GM21447 (cell line): ENCODE measurements at regions not wholly inside any gene's neighbourhood (a gene's known extent, or its start where the extent isn't known, plus 50 kb on each side); places are given as distances from the start of the nearest gene placed in this dataset.

Experiments
- ATAC-seq: cut with Tn5 transposase; IDR thresholded peaks from one replicate; pipeline ENCODE4 v1.9.1; 2021; ENCODE audit not compliant: unreplicated experiment

- no peak for ATAC-seq
Observed at GRCh38 chr2:45216118-45216517, 206.9 kb upstream of the SIX2 start.

GRCh38 chr2:45214550-45214949, 205.3 kb upstream of the SIX2 start:
- no peak for ATAC-seq

GRCh38 chr2:45212953-45213635, 203.8 kb upstream of the SIX2 start:
- no peak for ATAC-seq

DNA sequence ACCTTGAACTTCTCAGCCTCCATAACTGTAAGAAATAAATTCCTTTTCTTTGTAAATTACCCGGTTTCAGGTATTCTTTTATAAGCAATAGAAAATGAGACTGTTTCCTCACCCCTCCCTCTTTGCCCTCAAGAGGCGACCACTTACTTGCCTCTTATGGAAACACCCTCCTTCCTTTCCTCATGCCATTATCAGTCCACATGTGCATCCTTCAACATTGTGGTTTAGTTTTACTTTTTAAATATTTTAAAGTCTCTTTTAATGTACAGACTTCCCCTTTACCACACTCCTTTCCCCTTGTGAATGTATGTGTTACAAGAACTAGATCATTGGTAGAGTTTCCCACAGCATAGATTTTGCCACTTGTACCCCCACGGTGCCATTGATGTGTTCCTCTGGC, 202.4 kb upstream of the SIX2 start:
- ATAC-seq: no peak

DNA sequence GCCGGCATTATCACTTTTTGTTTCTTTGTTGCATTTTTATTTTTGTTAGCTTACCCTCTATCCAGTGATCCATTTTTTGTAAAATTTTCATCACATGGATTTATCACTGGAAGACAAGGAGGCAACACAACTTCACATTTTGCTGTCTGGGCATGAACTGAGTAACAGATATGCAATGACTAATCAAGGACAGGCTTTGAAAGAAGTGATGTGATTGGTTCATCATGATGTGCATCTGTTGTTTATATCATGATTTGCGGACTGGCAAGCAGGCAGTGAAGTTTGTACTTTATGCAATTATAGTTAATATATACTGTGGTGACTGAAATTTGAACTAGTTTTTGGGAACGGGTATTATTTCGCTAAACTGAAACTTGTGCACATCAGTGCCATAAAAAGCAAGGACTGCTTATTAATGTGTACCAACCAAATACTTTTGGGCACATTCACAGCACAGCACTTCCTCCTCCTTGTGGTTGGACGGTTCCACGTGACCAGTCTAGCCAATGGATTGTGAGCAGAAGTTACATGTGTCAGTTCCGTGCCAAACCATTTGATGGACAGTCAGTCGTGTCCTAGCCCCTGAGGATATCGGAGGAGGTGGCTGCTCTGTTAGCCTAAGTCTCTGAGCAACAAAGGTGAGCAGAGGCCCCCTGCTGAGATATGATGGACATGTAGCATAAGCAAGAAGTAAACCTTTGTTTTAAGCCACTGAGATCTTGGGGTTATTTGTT, 201.4 kb upstream of the SIX2 start:
- no peak for ATAC-seq

GRCh38 chr2:45209875-45210274, 200.6 kb upstream of the SIX2 start:
- ATAC-seq: no peak

DNA sequence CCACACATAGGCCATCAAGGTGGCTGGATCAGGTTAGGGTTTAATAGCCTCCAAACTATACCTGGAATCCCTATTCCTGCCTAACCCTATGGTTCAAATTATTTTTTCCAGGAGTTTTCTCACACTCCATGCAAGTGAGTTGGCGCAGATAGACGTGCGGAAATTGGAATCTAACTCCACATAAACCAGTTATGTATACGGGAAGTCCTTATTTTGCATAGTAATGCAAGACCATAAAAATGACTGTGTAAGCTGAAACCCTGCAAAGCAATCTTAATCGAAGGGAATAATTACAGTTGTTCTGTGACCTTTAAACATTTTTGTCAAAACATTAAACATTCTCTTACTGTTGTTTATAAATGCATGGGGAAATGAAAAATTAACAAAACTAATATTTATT, 200.1 kb upstream of the SIX2 start:
- ATAC-seq: no peak

DNA sequence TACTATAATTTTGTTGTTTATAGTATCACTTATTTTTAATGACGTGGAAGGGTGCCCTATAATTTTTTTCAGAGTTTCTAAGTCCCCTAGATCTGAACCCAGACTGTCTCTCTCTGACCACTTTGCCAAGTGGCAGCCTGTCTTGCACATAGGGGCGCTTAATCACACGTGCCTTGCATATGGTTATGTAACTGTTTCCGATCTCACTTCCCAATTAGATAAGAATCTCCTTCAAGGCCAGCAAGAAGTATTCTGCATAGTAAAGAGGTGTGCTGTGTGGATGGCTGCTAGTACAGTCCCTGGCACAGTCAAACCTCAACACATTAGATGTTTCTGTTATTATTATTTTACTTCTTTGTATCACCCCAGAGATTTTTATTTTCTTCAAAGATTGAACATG, 197.8 kb upstream of the SIX2 start:
- ATAC-seq: no peak

DNA sequence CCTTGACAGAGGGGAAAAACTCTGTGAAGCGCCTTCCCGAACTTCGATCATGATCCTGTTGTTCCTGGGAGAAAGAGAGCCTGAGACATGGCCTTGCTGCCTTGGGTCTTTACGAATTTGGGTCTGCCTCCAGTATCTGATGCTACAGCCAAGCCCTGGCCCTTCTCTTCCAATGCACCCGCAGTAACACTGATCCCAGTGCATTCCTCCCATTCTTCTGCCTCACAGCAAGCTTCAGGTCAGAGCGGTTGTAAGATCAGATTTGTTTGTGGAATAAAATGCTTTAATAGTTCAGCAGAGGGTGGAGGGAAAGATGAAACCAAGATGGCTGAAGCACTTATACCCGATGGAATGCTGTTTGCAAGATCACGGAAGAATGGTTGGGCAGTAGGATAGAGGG, 196.7 kb upstream of the SIX2 start:
- ATAC-seq: no peak

DNA sequence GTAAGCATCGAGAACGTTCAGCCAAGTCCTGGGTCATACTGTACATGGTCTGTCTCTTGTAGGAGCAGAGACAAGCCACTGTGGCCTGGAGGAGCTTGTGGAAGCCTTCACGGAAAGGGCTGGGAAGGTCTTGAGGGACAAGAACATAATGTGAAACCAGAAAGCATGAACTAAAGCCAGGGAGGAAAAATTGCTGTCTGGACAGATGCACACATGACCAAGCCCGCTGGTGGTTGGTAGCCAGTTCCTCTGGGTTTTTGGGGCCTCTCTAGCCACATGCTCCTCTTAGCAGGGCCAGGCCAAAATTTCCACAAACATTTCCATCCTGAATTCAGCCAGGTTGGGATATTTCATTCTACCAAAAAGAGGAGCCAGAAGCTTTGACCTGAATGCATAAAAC, 196.2 kb upstream of the SIX2 start:
- ATAC-seq: no peak

- no peak for ATAC-seq
Observed at GRCh38 chr2:45203400-45203799, 194.1 kb upstream of the SIX2 start.

DNA sequence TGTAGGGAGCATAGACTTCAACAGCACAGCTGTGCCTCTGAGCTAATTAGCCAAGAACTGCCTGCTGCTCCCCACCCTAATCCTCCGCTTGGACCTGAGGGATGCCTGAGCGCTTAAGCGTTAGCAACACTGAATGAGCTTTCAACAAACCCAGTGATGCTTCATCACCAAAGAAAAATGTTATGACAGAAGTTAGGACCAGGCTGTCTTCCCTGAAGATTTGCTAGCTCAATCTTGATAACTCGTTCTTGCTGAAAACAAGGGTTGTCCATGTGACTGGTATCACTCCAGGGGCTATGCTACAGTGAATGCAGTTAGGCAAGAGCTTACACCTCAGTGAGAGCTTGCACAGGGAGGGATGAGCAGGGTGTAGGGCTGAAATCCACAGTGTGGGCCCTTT, 190.7 kb upstream of the SIX2 start:
- ATAC-seq: no peak

GRCh38 chr2:45195916-45196315, 186.7 kb upstream of the SIX2 start:
- no peak for ATAC-seq

DNA sequence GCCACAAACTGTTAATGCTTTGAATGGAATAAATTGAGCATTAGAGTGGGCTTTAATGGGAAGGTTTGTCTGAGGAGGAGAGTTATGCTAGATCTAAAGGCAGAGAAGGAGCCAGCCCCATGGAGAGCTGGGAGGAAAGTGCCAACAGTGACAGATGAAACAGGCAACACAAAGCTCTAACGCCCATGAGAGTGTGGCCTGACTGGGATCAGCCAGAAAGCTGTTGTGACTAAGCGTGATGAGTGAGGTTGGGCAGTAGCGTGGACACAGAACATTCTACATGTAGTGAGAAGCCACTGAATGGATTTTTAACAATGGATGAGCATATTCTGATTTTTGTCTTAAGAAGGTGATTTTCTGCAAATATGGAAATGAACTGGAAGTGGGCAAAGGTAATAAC, 185.3 kb upstream of the SIX2 start:
- ATAC-seq: no peak

- no peak for ATAC-seq
Observed at GRCh38 chr2:45193581-45193980, 184.3 kb upstream of the SIX2 start.

DNA sequence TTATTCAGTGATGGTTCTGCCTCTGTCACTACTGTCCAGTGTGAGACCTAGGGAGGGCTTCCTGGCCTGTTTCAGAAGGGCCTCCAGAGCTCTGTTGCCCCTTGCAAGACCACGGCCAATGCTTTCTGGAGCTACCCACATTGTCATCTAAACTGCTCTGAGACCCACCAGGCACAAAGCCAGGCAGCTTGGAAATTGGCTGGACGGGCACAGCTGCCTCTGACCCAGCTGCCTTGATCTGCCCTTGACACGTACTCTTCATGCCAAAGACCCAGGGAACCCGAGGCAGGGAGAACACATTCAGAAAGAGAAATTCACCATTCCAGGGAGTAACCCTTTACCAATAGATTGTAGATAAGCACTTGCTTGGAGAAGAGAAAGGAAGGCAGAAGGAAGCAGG, 183.7 kb upstream of the SIX2 start:
- no peak for ATAC-seq

GRCh38 chr2:45192481-45192880, 183.2 kb upstream of the SIX2 start:
- no peak for ATAC-seq

GRCh38 chr2:45191976-45192375, 182.7 kb upstream of the SIX2 start:
- ATAC-seq: no peak

DNA sequence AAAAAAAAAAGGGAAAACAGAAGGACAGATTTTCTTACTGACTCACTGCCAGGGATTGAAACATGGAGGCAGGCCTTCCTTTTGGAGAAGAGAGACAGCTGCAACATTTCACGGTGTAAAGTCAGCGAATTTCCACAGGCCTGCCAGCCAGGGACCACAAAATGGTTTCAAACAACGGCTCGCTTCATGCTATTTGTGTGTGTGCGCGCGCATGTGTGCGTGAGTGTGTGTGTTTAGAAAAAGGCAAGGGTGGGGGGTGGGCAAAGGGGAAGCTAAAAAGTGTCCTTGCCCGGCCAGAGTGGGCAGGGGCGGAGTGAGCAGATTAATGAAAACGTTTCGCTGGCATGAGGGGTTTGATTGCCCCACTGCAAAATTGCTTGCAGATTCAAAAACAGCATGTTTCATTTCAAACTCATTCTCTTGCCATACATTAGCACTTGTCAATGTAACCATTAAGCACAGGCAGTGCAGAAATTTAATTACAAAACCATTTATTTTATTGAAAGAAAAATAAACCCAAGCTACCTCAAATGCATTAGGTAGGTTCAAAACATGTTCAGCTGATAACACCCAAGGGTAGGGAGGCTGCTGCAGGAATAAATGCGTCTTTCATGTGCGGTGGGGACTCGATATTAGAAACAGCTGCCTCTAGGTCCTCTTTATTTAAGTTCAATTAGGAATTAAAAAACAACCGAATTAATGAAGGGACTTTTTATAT, 182.1 kb upstream of the SIX2 start:
- ATAC-seq: no peak

- no peak for ATAC-seq
Observed at GRCh38 chr2:45190481-45190942, 181.3 kb upstream of the SIX2 start.

DNA sequence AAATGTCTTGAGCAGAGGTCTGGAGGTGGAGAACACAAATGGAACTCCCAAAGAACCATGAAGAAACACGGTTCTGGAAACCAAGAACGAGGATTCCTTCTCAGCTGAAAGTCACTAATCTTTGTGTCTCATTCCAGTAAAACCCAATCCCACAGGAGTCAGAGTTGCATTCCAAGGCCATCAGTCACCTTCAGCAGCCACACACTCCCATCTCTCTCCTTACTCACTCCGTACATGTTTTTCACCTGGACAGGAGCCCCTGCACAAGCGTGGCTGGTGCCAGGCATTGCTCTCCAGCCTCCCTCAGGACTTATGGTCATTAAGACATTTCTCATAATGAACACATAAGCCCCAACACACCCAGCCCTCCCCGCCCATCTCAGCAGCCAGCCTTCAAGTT, 175.4 kb upstream of the SIX2 start:
- no peak for ATAC-seq

DNA sequence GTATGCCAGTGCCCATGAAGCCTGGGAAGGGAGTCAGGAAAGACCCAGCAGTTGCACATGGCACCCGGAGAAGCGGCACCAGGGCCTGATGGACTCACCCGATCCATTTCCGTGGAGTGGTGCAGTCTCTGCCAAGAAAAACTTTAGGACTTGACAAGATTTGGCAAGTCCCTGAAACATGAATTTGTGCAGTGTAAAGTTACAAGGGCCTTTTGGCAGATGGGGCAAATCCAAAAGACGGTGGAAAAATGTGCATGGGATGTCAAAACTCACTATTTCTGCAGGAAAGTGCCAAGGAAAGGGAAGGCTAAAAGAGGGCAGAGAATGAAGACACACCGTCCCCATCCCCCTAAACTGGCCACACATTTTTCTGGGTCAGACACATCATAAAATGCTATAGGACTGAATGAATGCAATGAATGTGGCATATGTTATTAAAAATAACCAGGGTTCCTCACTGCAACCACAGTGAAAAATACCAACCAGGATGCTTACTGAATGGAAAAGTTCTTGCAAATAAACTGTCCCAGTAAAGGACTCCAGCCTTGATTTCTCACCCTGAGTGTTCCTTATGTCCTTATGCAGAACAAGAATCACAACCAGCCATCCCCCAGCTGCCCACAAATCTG, 173.5 kb upstream of the SIX2 start:
- ATAC-seq: no peak
